ENCODE measurements at regions not wholly inside any gene's neighbourhood (a gene's known extent, or its start where the extent isn't known, plus 50 kb on each side); places are given as distances from the start of the nearest gene placed in this dataset.

- ChIA-PET CTCF (no interaction called here), POLR2A (ENCODE audit: low non-redundant PET) (no interaction called here)
- no peaks in the 10 kb centered on the region for H3K36me3 ChIP-seq (ENCODE audit: insufficient read depth, low read length, poor library complexity, severe bottlenecking)
- no peaks in the 10 kb centered on the region for H3K9me3 ChIP-seq (ENCODE audit: low read depth, low read length, poor library complexity, severe bottlenecking)
- no peak overlapping the region for H3K4me3 ChIP-seq (ENCODE audit: low read depth, low read length, poor library complexity, severe bottlenecking)
- no peak overlapping the region for H3K27ac ChIP-seq (ENCODE audit: low read depth, low read length, poor library complexity, severe bottlenecking)
- intact Hi-C loops (cut with micrococcal nuclease; ENCODE audit: unreplicated experiment): no loop called here
- TF ChIP-seq, protein P1, sequence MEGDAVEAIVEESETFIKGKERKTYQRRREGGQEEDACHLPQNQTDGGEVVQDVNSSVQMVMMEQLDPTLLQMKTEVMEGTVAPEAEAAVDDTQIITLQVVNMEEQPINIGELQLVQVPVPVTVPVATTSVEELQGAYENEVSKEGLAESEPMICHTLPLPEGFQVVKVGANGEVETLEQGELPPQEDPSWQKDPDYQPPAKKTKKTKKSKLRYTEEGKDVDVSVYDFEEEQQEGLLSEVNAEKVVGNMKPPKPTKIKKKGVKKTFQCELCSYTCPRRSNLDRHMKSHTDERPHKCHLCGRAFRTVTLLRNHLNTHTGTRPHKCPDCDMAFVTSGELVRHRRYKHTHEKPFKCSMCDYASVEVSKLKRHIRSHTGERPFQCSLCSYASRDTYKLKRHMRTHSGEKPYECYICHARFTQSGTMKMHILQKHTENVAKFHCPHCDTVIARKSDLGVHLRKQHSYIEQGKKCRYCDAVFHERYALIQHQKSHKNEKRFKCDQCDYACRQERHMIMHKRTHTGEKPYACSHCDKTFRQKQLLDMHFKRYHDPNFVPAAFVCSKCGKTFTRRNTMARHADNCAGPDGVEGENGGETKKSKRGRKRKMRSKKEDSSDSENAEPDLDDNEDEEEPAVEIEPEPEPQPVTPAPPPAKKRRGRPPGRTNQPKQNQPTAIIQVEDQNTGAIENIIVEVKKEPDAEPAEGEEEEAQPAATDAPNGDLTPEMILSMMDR (conservative IDR thresholded peaks at IDR 0.05; ENCODE audit: low read depth, low read length): no peak
- TF ChIP-seq EZH2 (IDR thresholded peaks at IDR 0.05; ENCODE audit: borderline replicate concordance, low read depth, low read length, poor library complexity, severe bottlenecking): no peak
- no TSS peak for BruUV-seq (replicated peaks)
- no peak for DNase-seq (ENCODE audit: low spot score)
- peaks cover 82% of the 10 kb centered on the region for H3K27me3 ChIP-seq (replicated peaks; ENCODE audit: insufficient read depth, low read depth, low read length, poor library complexity)
- no peaks in the 10 kb centered on the region for H3K4me1 ChIP-seq (ENCODE audit: insufficient read depth, low read length, poor library complexity, severe bottlenecking)
These were observed 74.7 kb upstream of the OLIG2 start for GRCh38 chr21:32951041-32951440.

DNA sequence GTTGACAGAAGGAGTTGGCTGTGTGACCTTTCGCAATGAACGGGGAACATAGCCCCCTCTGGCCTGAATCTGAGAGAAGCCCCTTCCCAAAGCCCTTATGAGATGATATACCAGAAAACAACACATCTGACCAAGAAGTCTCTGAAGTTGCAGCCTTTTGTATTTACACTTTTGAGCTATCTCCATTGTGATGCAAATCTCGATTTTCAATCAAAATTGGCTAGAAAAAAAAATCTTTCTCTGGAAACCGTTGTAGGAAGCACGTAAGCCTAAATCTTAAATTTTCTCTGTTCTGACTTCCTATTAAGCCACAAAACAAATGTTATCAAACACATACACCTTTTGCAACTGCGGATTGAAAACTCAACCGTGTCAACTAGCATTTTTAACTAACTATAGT, 71.4 kb upstream of the OLIG2 start:
- Histone ChIP-seq H3K9me3 (ENCODE audit: low read depth, low read length, poor library complexity, severe bottlenecking) (no peaks in the 10 kb centered on the region), H3K27me3 (replicated peaks; ENCODE audit: insufficient read depth, low read depth, low read length, poor library complexity) (peaks cover 100% of the 10 kb centered on the region), H3K36me3 (ENCODE audit: insufficient read depth, low read length, poor library complexity, severe bottlenecking) (no peaks in the 10 kb centered on the region), H3K4me3 (ENCODE audit: low read depth, low read length, poor library complexity, severe bottlenecking) (no peak overlapping the region), H3K27ac (ENCODE audit: low read depth, low read length, poor library complexity, severe bottlenecking) (no peak overlapping the region), H3K4me1 (ENCODE audit: insufficient read depth, low read length, poor library complexity, severe bottlenecking) (no peaks in the 10 kb centered on the region)
- TF ChIP-seq, protein P1 (conservative IDR thresholded peaks at IDR 0.05; ENCODE audit: low read depth, low read length): no peak
- no peak for TF ChIP-seq EZH2 (IDR thresholded peaks at IDR 0.05; ENCODE audit: borderline replicate concordance, low read depth, low read length, poor library complexity, severe bottlenecking)
- DNase-seq (ENCODE audit: low spot score): no peak
- ChIA-PET CTCF (no interaction called here), POLR2A (ENCODE audit: low non-redundant PET) (no interaction called here)
- intact Hi-C loops (cut with micrococcal nuclease; ENCODE audit: unreplicated experiment): no loop called here
- BruUV-seq (replicated peaks): no TSS peak

GRCh38 chr21:32955311-32956060, 70.2 kb upstream of the OLIG2 start:
- Histone ChIP-seq H3K9me3 (ENCODE audit: low read depth, low read length, poor library complexity, severe bottlenecking) (no peaks in the 10 kb centered on the region), H3K4me3 (ENCODE audit: low read depth, low read length, poor library complexity, severe bottlenecking) (no peak overlapping the region), H3K27me3 (replicated peaks; ENCODE audit: insufficient read depth, low read depth, low read length, poor library complexity) (peaks cover 100% of the 10 kb centered on the region), H3K27ac (ENCODE audit: low read depth, low read length, poor library complexity, severe bottlenecking) (no peak overlapping the region), H3K36me3 (ENCODE audit: insufficient read depth, low read length, poor library complexity, severe bottlenecking) (no peaks in the 10 kb centered on the region), H3K4me1 (ENCODE audit: insufficient read depth, low read length, poor library complexity, severe bottlenecking) (no peaks in the 10 kb centered on the region)
- TF ChIP-seq, protein P1 (conservative IDR thresholded peaks at IDR 0.05; ENCODE audit: low read depth, low read length): no peak
- peak; percentile 77 for TF ChIP-seq EZH2 (IDR thresholded peaks at IDR 0.05; ENCODE audit: borderline replicate concordance, low read depth, low read length, poor library complexity, severe bottlenecking)
- no TSS peak for BruUV-seq (replicated peaks)
- intact Hi-C loops (cut with micrococcal nuclease; ENCODE audit: unreplicated experiment): no loop called here
- DNase-seq (ENCODE audit: low spot score): no peak
- POLR2A ChIA-PET (ENCODE audit: low non-redundant PET): no interaction called here
- CTCF ChIA-PET: interaction anchor here (0.6 kb wide), 1 partner anchor 44 kb away, joined by 3 read pairs; no protein-coding TSS in a partner anchor

Data from A673 (cell line).